ENCODE measurements at regions not wholly inside any gene's neighbourhood (a gene's known extent, or its start where the extent isn't known, plus 50 kb on each side); places are given as distances from the start of the nearest gene placed in this dataset.

DNA sequence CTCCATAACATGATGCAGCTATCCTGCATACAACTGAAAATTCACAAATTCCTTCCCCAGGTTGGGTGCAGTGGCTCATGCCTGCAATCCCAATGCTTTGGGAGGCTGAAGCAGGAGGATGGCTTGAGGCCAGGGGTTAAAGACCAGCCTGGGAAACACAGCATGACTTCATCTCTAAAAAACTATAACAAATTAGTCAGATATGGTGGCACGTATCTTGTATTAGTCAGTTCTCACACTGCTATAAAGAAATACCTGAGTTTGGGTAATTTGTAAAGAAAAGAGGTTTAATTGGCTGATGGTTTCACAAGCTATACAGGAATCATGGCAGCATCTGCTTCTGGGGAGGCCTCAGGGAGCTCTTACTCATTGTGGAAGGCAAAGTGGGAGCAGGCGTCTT, 56.4 kb upstream of the DAPK1 start:
- no peak overlapping the region for H3K27ac ChIP-seq (ENCODE audit: low read depth, low read length)
- H3K27me3 ChIP-seq (ENCODE audit: control insufficient read depth, low read length): no peaks in the 10 kb centered on the region
- H3K4me1 ChIP-seq (ENCODE audit: control insufficient read depth, low read length): no peaks in the 10 kb centered on the region
- no peaks in the 10 kb centered on the region for H3K36me3 ChIP-seq (ENCODE audit: control insufficient read depth, low read length)
- no peaks in the 10 kb centered on the region for H3K79me2 ChIP-seq (ENCODE audit: control insufficient read depth, low read length)
- no peaks in the 10 kb centered on the region for H3F3A ChIP-seq (ENCODE audit: control insufficient read depth, insufficient read depth)
- H3K4me2 ChIP-seq (ENCODE audit: low read length): no peak overlapping the region
- H3K9me3 ChIP-seq (ENCODE audit: control insufficient read depth, insufficient read depth, low read length): no peaks in the 10 kb centered on the region
- H3K9me2 ChIP-seq (replicated peaks; ENCODE audit: control insufficient read depth, low read length): no peaks in the 10 kb centered on the region; the same call in 1 of the 2 replicates
- no peaks in the 10 kb centered on the region for H4K20me1 ChIP-seq (ENCODE audit: control insufficient read depth, insufficient read depth, low read depth, low read length)
- H3K4me3 ChIP-seq (ENCODE audit: low read length): no peak overlapping the region
- no peak for TF ChIP-seq EZH2phosphoT487 (IDR thresholded peaks at IDR 0.05; ENCODE audit: borderline replicate concordance, low read length)
- TF ChIP-seq, protein P1, sequence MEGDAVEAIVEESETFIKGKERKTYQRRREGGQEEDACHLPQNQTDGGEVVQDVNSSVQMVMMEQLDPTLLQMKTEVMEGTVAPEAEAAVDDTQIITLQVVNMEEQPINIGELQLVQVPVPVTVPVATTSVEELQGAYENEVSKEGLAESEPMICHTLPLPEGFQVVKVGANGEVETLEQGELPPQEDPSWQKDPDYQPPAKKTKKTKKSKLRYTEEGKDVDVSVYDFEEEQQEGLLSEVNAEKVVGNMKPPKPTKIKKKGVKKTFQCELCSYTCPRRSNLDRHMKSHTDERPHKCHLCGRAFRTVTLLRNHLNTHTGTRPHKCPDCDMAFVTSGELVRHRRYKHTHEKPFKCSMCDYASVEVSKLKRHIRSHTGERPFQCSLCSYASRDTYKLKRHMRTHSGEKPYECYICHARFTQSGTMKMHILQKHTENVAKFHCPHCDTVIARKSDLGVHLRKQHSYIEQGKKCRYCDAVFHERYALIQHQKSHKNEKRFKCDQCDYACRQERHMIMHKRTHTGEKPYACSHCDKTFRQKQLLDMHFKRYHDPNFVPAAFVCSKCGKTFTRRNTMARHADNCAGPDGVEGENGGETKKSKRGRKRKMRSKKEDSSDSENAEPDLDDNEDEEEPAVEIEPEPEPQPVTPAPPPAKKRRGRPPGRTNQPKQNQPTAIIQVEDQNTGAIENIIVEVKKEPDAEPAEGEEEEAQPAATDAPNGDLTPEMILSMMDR (IDR thresholded peaks at IDR 0.05; ENCODE audit: low read depth, low read length, poor library complexity, severe bottlenecking): no peak

GRCh38 chr9:87442451-87442850, 55.2 kb upstream of the DAPK1 start:
- no peaks in the 10 kb centered on the region for H3K4me1 ChIP-seq (ENCODE audit: control insufficient read depth, low read length)
- H4K20me1 ChIP-seq (ENCODE audit: control insufficient read depth, insufficient read depth, low read depth, low read length): no peaks in the 10 kb centered on the region
- no peaks in the 10 kb centered on the region for H3K27me3 ChIP-seq (ENCODE audit: control insufficient read depth, low read length)
- no peaks in the 10 kb centered on the region for H3K9me3 ChIP-seq (ENCODE audit: control insufficient read depth, insufficient read depth, low read length)
- no peak overlapping the region for H3K27ac ChIP-seq (ENCODE audit: low read depth, low read length)
- H3K4me2 ChIP-seq (ENCODE audit: low read length): no peak overlapping the region
- no peaks in the 10 kb centered on the region for H3F3A ChIP-seq (ENCODE audit: control insufficient read depth, insufficient read depth)
- H3K36me3 ChIP-seq (ENCODE audit: control insufficient read depth, low read length): no peaks in the 10 kb centered on the region
- H3K9me2 ChIP-seq (replicated peaks; ENCODE audit: control insufficient read depth, low read length): no peaks in the 10 kb centered on the region; the same call in 1 of the 2 replicates
- H3K79me2 ChIP-seq (ENCODE audit: control insufficient read depth, low read length): no peaks in the 10 kb centered on the region
- TF ChIP-seq, protein P1 (IDR thresholded peaks at IDR 0.05; ENCODE audit: low read depth, low read length, poor library complexity, severe bottlenecking): no peak
- no peak for TF ChIP-seq EZH2phosphoT487 (IDR thresholded peaks at IDR 0.05; ENCODE audit: borderline replicate concordance, low read length)
- no peak overlapping the region for H3K4me3 ChIP-seq (ENCODE audit: low read length)

- Histone ChIP-seq H3K79me2 (ENCODE audit: control insufficient read depth, low read length) (no peaks in the 10 kb centered on the region), H3K4me1 (ENCODE audit: control insufficient read depth, low read length) (no peaks in the 10 kb centered on the region), H3K27me3 (ENCODE audit: control insufficient read depth, low read length) (no peaks in the 10 kb centered on the region), H3F3A (ENCODE audit: control insufficient read depth, insufficient read depth) (no peaks in the 10 kb centered on the region), H3K27ac (ENCODE audit: low read depth, low read length) (no peak overlapping the region), H3K36me3 (ENCODE audit: control insufficient read depth, low read length) (no peaks in the 10 kb centered on the region), H3K9me2 (replicated peaks; ENCODE audit: control insufficient read depth, low read length) (no peaks in the 10 kb centered on the region; the same call in 1 of the 2 replicates), H3K4me3 (ENCODE audit: low read length) (no peak overlapping the region), H4K20me1 (ENCODE audit: control insufficient read depth, insufficient read depth, low read depth, low read length) (no peaks in the 10 kb centered on the region), H3K4me2 (ENCODE audit: low read length) (no peak overlapping the region), H3K9me3 (ENCODE audit: control insufficient read depth, insufficient read depth, low read length) (no peaks in the 10 kb centered on the region)
- TF ChIP-seq, protein P1 (IDR thresholded peaks at IDR 0.05; ENCODE audit: low read depth, low read length, poor library complexity, severe bottlenecking): no peak
- no peak for TF ChIP-seq EZH2phosphoT487 (IDR thresholded peaks at IDR 0.05; ENCODE audit: borderline replicate concordance, low read length)
Measured at GRCh38 chr9:87443006-87443405, 54.7 kb upstream of the DAPK1 start.

Data from DOHH2 (cell line).